ENCODE measurements at regions not wholly inside any gene's neighbourhood (a gene's known extent, or its start where the extent isn't known, plus 50 kb on each side); places are given as distances from the start of the nearest gene placed in this dataset.

GRCh38 chr2:11968521-11968920 is 222.1 kb downstream of the LPIN1 start:
- Histone ChIP-seq H3K9me3 (ENCODE audit: control extremely low read depth in 1 of 3, control insufficient read depth in 2 of 3, insufficient read depth in 1 of 3, low read length in 2 of 3) (peaks cover 0 to 5% (median 0%) of the 10 kb centered on the region in 3 donors), H3K4me1 (ENCODE audit: control insufficient read depth in 2 of 2, insufficient read depth in 2 of 2, low read length in 2 of 2) (peaks cover 0 to 7% of the 10 kb centered on the region in 2 donors), H3K4me2 (replicated peaks; ENCODE audit: low read depth, low read length, poor library complexity, severe bottlenecking) (no peak overlapping the region), H2AFZ (ENCODE audit: insufficient read depth, low read depth, low read length, poor library complexity, severe bottlenecking) (no peak overlapping the region), H3K27me3 (replicated peaks in 1 of 4; ENCODE audit: control extremely low read depth in 1 of 4, control insufficient read depth in 3 of 4, insufficient read depth in 4 of 4, low read length in 3 of 4) (no peaks in the 10 kb centered on the region), H3K27ac (ENCODE audit: low read length in 2 of 2) (no peak overlapping the region), H3K9ac (ENCODE audit: low read length) (no peak overlapping the region), H3K4me3 (ENCODE audit: control extremely low read depth in 1 of 5, extremely low read depth in 1 of 5, insufficient read depth in 1 of 5, low read depth in 2 of 5, low read length in 4 of 5) (no peak overlapping the region), H4K20me1 (ENCODE audit: control insufficient read depth, insufficient read depth, low read length, poor library complexity, severe bottlenecking) (no peaks in the 10 kb centered on the region), H3K36me3 (replicated peaks in 1 of 2; ENCODE audit: control extremely low read depth in 1 of 2, control insufficient read depth in 1 of 2, extremely low read depth in 1 of 2, insufficient read depth in 2 of 2, low read length in 1 of 2) (no peaks in the 10 kb centered on the region), H3K79me2 (ENCODE audit: control insufficient read depth, insufficient read depth, low read length) (no peaks in the 10 kb centered on the region)
- ChIA-PET CTCF (no interaction called here), POLR2A (no interaction called here)
- no peak for DNase-seq
- WGBS (ENCODE audit: insufficient coverage), result 94% methylated on average over 3 of the region's 5 CpGs
- no peak for TF ChIP-seq EZH2 (IDR thresholded peaks at IDR 0.05; ENCODE audit: borderline replicate concordance, insufficient read depth, low read depth, low read length, poor library complexity, severe bottlenecking)
- no peak overlapping the region for H3K27ac Mint-ChIP-seq
- H3K27me3 Mint-ChIP-seq, result no peaks in the 10 kb centered on the region
- ATAC-seq (ENCODE audit: low read depth), result no peak
- H3K4me1 Mint-ChIP-seq, result peaks cover 7% of the 10 kb centered on the region
- H3K9me3 Mint-ChIP-seq (ENCODE audit: insufficient read depth), result peaks cover 4% of the 10 kb centered on the region
- intact Hi-C loops (cut with micrococcal nuclease), result no loop called here
- no peak overlapping the region for H3K4me3 Mint-ChIP-seq

GRCh38 chr2:11969774-11970173 is 223.3 kb downstream of the LPIN1 start:
- no peak overlapping the region for H3K27ac Mint-ChIP-seq
- WGBS (ENCODE audit: insufficient coverage), result no CpG with 5 or more reads among the region's 1 CpG
- ChIA-PET CTCF (no interaction called here), POLR2A (no interaction called here)
- Histone ChIP-seq H3K79me2 (ENCODE audit: control insufficient read depth, insufficient read depth, low read length) (no peaks in the 10 kb centered on the region), H3K4me2 (replicated peaks; ENCODE audit: low read depth, low read length, poor library complexity, severe bottlenecking) (no peak overlapping the region), H3K9me3 (ENCODE audit: control extremely low read depth in 1 of 3, control insufficient read depth in 2 of 3, insufficient read depth in 1 of 3, low read length in 2 of 3) (peaks cover 2 to 12% (median 7%) of the 10 kb centered on the region in 3 donors), H4K20me1 (ENCODE audit: control insufficient read depth, insufficient read depth, low read length, poor library complexity, severe bottlenecking) (no peaks in the 10 kb centered on the region), H3K27ac (ENCODE audit: low read length in 2 of 2) (no peak overlapping the region), H3K27me3 (replicated peaks in 1 of 4; ENCODE audit: control extremely low read depth in 1 of 4, control insufficient read depth in 3 of 4, insufficient read depth in 4 of 4, low read length in 3 of 4) (no peaks in the 10 kb centered on the region), H3K4me1 (ENCODE audit: control insufficient read depth in 2 of 2, insufficient read depth in 2 of 2, low read length in 2 of 2) (peaks cover 0 to 7% of the 10 kb centered on the region in 2 donors), H3K36me3 (replicated peaks in 1 of 2; ENCODE audit: control extremely low read depth in 1 of 2, control insufficient read depth in 1 of 2, extremely low read depth in 1 of 2, insufficient read depth in 2 of 2, low read length in 1 of 2) (no peaks in the 10 kb centered on the region), H2AFZ (ENCODE audit: insufficient read depth, low read depth, low read length, poor library complexity, severe bottlenecking) (no peak overlapping the region), H3K9ac (ENCODE audit: low read length) (no peak overlapping the region), H3K4me3 (ENCODE audit: control extremely low read depth in 1 of 5, extremely low read depth in 1 of 5, insufficient read depth in 1 of 5, low read depth in 2 of 5, low read length in 4 of 5) (no peak overlapping the region)
- peaks cover 7% of the 10 kb centered on the region for H3K4me1 Mint-ChIP-seq
- peaks cover 9% of the 10 kb centered on the region for H3K9me3 Mint-ChIP-seq (ENCODE audit: insufficient read depth)
- no peak overlapping the region for H3K4me3 Mint-ChIP-seq
- no peaks in the 10 kb centered on the region for H3K27me3 Mint-ChIP-seq
- ATAC-seq (ENCODE audit: low read depth) (no peak), DNase-seq (no peak)
- intact Hi-C loops (cut with micrococcal nuclease), result no loop called here
- no peak for TF ChIP-seq EZH2 (IDR thresholded peaks at IDR 0.05; ENCODE audit: borderline replicate concordance, insufficient read depth, low read depth, low read length, poor library complexity, severe bottlenecking)
- no peak for TF ChIP-seq CTCF (IDR thresholded peaks at IDR 0.05)

Data from B cell (primary cell).